Suprapubic skin (tissue), 4 donors: ENCODE measurements at regions not wholly inside any gene's neighbourhood (a gene's known extent, or its start where the extent isn't known, plus 50 kb on each side); places are given as distances from the start of the nearest gene placed in this dataset.

ENCODE experiments used
- DNase-seq, 2 donors: peaks; one replicate each; pipeline ENCODE4 v3.0.0-alpha.2; 2019; ENCODE audit warnings: low spot score in 2 of 2
- H3K27ac ChIP-seq: fragments of 200-600 bp; sonication (generic); one replicate; pipeline ENCODE4 v1.5.1; 2019
- H3K27me3 ChIP-seq: fragments of 200-600 bp; sonication (generic); one replicate; pipeline ENCODE4 v1.5.1; 2019
- H3K36me3 ChIP-seq: fragments of 200-600 bp; sonication (generic); one replicate; pipeline ENCODE4 v1.5.1; 2019
- H3K4me1 ChIP-seq: fragments of 200-600 bp; sonication (generic); one replicate; pipeline ENCODE4 v1.5.1; 2019
- H3K4me3 ChIP-seq: fragments of 200-600 bp; sonication (generic); one replicate; pipeline ENCODE4 v1.5.1; 2019; ENCODE audit warnings: mild to moderate bottlenecking
- H3K9me3 ChIP-seq: fragments of 200-600 bp; sonication (generic); one replicate; pipeline ENCODE4 v1.5.1; 2019
- POLR2A ChIP-seq, 2 donors: fragments of 450-650 bp; IDR thresholded peaks; one replicate each; pipeline ENCODE4 v1.6.1; 2017; ENCODE audit warnings: antibody characterized with exemption in 2 of 2, mild to moderate bottlenecking in 2 of 2, moderate library complexity in 2 of 2
- WGBS: methylation state at CpG from one replicate; pipeline ENCODE4 v1.1.5; 2018; 5-methylcytosine and 5-hydroxymethylcytosine counted together
- TF ChIP-seq, protein P1 (sequence below), 2 donors: fragments of 200-600 bp in 1 of 2; fragments of 450-650 bp in 1 of 2; sonication (generic) in 1 of 2; IDR thresholded peaks; one replicate each; pipeline ENCODE4 v1.5.1; 2016 to 2019; ENCODE audit warnings: antibody characterized with exemption in 2 of 2, mild to moderate bottlenecking in 1 of 2, moderate library complexity in 1 of 2

DNA sequence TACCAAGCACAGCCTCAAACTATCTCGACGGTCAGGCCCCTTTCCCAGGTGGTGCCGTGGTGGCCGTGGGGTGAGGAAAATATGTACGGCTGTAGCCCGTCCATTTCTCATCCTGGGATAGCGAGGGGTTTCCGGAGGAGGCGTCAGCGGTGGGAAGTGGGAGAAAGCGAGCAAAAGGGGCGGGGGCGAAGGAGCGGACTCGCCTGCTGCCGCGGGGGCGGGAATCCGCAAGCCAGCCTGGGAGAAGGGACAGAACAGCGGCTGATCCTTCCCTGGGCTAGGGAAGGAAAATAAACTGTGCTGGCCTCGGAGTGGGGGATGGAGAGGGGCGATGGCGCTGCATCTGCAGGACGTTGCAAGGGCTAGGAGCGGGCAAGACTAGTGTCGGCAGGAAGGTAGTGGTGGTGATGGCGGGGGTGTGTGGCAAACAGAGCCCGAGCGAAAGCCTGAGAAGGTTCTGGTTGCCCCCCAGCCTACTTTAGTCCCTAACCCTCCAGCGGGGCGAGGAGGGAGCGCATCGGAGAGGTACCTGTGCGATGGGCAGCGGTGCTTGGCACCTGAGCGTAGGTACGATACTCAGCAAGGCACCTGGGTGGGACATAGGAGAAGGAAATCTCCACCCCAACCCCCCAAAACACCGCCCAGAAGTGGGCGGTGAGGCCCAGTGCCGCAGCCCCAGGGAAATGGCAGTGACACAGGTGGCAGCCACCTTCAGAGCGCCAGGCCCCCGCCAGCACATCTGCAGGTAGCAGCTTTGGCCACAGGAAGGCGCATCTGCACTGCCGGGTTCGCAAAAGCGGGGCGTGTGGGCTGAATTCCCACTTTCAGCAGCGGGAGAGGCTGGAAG lies 49.9 kb upstream of the STEAP1B start:
- peaks cover 13% of the 10 kb centered on the region for H3K4me1 ChIP-seq
- WGBS: 2% methylated on average over 34 of the region's 48 CpGs
- H3K4me3 ChIP-seq: peak overlapping the region; percentile 35
- no peak for DNase-seq
- TF ChIP-seq POLR2A (IDR thresholded peaks at IDR 0.05): no peak
- TF ChIP-seq, protein P1, sequence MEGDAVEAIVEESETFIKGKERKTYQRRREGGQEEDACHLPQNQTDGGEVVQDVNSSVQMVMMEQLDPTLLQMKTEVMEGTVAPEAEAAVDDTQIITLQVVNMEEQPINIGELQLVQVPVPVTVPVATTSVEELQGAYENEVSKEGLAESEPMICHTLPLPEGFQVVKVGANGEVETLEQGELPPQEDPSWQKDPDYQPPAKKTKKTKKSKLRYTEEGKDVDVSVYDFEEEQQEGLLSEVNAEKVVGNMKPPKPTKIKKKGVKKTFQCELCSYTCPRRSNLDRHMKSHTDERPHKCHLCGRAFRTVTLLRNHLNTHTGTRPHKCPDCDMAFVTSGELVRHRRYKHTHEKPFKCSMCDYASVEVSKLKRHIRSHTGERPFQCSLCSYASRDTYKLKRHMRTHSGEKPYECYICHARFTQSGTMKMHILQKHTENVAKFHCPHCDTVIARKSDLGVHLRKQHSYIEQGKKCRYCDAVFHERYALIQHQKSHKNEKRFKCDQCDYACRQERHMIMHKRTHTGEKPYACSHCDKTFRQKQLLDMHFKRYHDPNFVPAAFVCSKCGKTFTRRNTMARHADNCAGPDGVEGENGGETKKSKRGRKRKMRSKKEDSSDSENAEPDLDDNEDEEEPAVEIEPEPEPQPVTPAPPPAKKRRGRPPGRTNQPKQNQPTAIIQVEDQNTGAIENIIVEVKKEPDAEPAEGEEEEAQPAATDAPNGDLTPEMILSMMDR (IDR thresholded peaks at IDR 0.05): peak; percentile 49 to 69
- no peaks in the 10 kb centered on the region for H3K9me3 ChIP-seq
- H3K27me3 ChIP-seq: peaks cover 61% of the 10 kb centered on the region
- no peaks in the 10 kb centered on the region for H3K36me3 ChIP-seq
- H3K27ac ChIP-seq: no peak overlapping the region
